Stimulated activated CD8-positive, alpha-beta memory T cell treated with anti-CD3 and anti-CD28 coated beads, Interleukin-12 subunit alpha, Interleukin-12 subunit beta, amount 100 ng/mL, for 1 hour (primary cell): ENCODE measurements at regions not wholly inside any gene's neighbourhood (a gene's known extent, or its start where the extent isn't known, plus 50 kb on each side); places are given as distances from the start of the nearest gene placed in this dataset.

ENCODE experiments used
- DNase-seq: peaks from one replicate; pipeline ENCODE4 v3.0.0-alpha.2; 2020; ENCODE audit warnings: low read depth

- no peak for DNase-seq
Observed at GRCh38 chr2:64403426-64403825, 50.5 kb upstream of the LGALSL start.

GRCh38 chr2:64404002-64404731 lies 49.8 kb upstream of the LGALSL start:
- DNase-seq, result no peak
